WTC11 (cell line): ENCODE measurements at regions not wholly inside any gene's neighbourhood (a gene's known extent, or its start where the extent isn't known, plus 50 kb on each side); places are given as distances from the start of the nearest gene placed in this dataset.

Experiments used
- CREM ChIP-seq: sonication (generic); formaldehyde crosslinking; IDR thresholded peaks from 2 replicates; pipeline ENCODE4 v1.8.1; 2022; ENCODE audit warnings: mild to moderate bottlenecking, missing genetic modification reagents, moderate library complexity
- E2F1 ChIP-seq: sonication (generic); formaldehyde crosslinking; IDR thresholded peaks from 2 replicates; pipeline ENCODE4 v1.8.0; 2022; ENCODE audit warnings: mild to moderate bottlenecking, missing genetic modification reagents
- E2F4 ChIP-seq: sonication (generic); formaldehyde crosslinking; IDR thresholded peaks from 2 replicates; pipeline ENCODE4 v1.8.1; 2022; ENCODE audit warnings: low read depth, mild to moderate bottlenecking, moderate library complexity, missing genetic modification reagents, borderline replicate concordance
- IRF1 ChIP-seq: sonication (generic); formaldehyde crosslinking; IDR thresholded peaks from 2 replicates; pipeline ENCODE4 v1.8.0; 2023; ENCODE audit warnings: missing genetic modification reagents
- KAT7 ChIP-seq: sonication (generic); formaldehyde crosslinking; IDR thresholded peaks from 2 replicates; pipeline ENCODE4 v1.8.1; 2023; ENCODE audit warnings: missing genetic modification reagents, mild to moderate bottlenecking, borderline replicate concordance
- OVOL2 ChIP-seq: fragments of 250-450 bp; sonication (Bioruptor Pico); IDR thresholded peaks from 2 replicates; pipeline ENCODE4 v1.9.0; 2021; ENCODE audit warnings: mild to moderate bottlenecking, borderline replicate concordance
- RELA ChIP-seq: sonication (generic); formaldehyde crosslinking; IDR thresholded peaks from 2 replicates; pipeline ENCODE4 v1.8.1; 2022; ENCODE audit warnings: missing genetic modification reagents, mild to moderate bottlenecking, borderline replicate concordance
- SP1 ChIP-seq: sonication (generic); formaldehyde crosslinking; conservative IDR thresholded peaks from 2 replicates; pipeline ENCODE4 v1.8.1; 2022; ENCODE audit warnings: missing genetic modification reagents
- ZNF512 ChIP-seq: sonication (generic); formaldehyde crosslinking; IDR thresholded peaks from 2 replicates; pipeline ENCODE4 v1.8.1; 2022; ENCODE audit warnings: missing genetic modification reagents, borderline replicate concordance
- TF ChIP-seq, protein P1 (sequence below): fragments of 200-600 bp; IDR thresholded peaks from 2 replicates; pipeline ENCODE4 v1.8.0; 2022; ENCODE audit warnings: antibody characterized with exemption
- TF ChIP-seq, protein P2 (sequence below): sonication (generic); formaldehyde crosslinking; IDR thresholded peaks from 2 replicates; pipeline ENCODE4 v1.8.0; 2022; ENCODE audit warnings: mild to moderate bottlenecking, missing genetic modification reagents

- TF ChIP-seq, protein P1, sequence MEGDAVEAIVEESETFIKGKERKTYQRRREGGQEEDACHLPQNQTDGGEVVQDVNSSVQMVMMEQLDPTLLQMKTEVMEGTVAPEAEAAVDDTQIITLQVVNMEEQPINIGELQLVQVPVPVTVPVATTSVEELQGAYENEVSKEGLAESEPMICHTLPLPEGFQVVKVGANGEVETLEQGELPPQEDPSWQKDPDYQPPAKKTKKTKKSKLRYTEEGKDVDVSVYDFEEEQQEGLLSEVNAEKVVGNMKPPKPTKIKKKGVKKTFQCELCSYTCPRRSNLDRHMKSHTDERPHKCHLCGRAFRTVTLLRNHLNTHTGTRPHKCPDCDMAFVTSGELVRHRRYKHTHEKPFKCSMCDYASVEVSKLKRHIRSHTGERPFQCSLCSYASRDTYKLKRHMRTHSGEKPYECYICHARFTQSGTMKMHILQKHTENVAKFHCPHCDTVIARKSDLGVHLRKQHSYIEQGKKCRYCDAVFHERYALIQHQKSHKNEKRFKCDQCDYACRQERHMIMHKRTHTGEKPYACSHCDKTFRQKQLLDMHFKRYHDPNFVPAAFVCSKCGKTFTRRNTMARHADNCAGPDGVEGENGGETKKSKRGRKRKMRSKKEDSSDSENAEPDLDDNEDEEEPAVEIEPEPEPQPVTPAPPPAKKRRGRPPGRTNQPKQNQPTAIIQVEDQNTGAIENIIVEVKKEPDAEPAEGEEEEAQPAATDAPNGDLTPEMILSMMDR, result peak; percentile 47
- TF ChIP-seq SP1 (CRISPR knock-in tag), result no peak
- TF ChIP-seq CREM, result no peak
- TF ChIP-seq E2F1, result no peak
- no peak for TF ChIP-seq E2F4 (CRISPR knock-in tag)
- TF ChIP-seq OVOL2 (CRISPR knock-in tag), result no peak
- TF ChIP-seq RELA (CRISPR knock-in tag), result no peak
- TF ChIP-seq KAT7 (CRISPR knock-in tag), result no peak
- TF ChIP-seq, protein P2, sequence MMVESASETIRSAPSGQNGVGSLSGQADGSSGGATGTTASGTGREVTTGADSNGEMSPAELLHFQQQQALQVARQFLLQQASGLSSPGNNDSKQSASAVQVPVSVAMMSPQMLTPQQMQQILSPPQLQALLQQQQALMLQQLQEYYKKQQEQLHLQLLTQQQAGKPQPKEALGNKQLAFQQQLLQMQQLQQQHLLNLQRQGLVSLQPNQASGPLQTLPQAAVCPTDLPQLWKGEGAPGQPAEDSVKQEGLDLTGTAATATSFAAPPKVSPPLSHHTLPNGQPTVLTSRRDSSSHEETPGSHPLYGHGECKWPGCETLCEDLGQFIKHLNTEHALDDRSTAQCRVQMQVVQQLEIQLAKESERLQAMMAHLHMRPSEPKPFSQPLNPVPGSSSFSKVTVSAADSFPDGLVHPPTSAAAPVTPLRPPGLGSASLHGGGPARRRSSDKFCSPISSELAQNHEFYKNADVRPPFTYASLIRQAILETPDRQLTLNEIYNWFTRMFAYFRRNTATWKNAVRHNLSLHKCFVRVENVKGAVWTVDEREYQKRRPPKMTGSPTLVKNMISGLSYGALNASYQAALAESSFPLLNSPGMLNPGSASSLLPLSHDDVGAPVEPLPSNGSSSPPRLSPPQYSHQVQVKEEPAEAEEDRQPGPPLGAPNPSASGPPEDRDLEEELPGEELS (CRISPR knock-in tag), result no peak
- TF ChIP-seq IRF1 (CRISPR knock-in tag), result no peak
- no peak for TF ChIP-seq ZNF512 (CRISPR knock-in tag)
Measured at GRCh38 chr18:40935423-40935822, 1019.6 kb upstream of the PIK3C3 start.
